Brain microvascular endothelial cell (primary cell): ENCODE measurements at regions not wholly inside any gene's neighbourhood (a gene's known extent, or its start where the extent isn't known, plus 50 kb on each side); places are given as distances from the start of the nearest gene placed in this dataset.
A peak's percentile ranks its signal among the peaks of the same experiment; 100 is the strongest.

Source experiments
- DNase-seq: peaks from one replicate; pipeline ENCODE4 v3.0.0-alpha.2; 2020
- H3K27ac ChIP-seq: fragments of 250-450 bp; sonication (Bioruptor Pico); 2 replicates; pipeline ENCODE4 v1.5.1; 2020; ENCODE audit warnings: mild to moderate bottlenecking, moderate library complexity
- H3K27me3 ChIP-seq: fragments of 250-450 bp; sonication (Bioruptor Pico); replicated peaks from 2 replicates; pipeline ENCODE4 v1.5.1; 2020; ENCODE audit warnings: mild to moderate bottlenecking
- H3K36me3 ChIP-seq: fragments of 250-450 bp; sonication (Bioruptor Pico); replicated peaks from 2 replicates; pipeline ENCODE4 v1.5.1; 2020; ENCODE audit warnings: mild to moderate bottlenecking
- H3K4me3 ChIP-seq: 2 replicates; pipeline ENCODE4 v1.5.1; 2011; ENCODE audit warnings: low read depth, mild to moderate bottlenecking, control low read depth, low read length, moderate library complexity
- in situ Hi-C: cut with HindIII; loops from 2 replicates; pipeline ENCODE4 v1.10.0; 2017; ENCODE audit warnings: low sequenced_read_pairs, low pct_ligation_motif_present
- TF ChIP-seq, protein P1 (sequence below): IDR thresholded peaks from 2 replicates; pipeline ENCODE4 v1.5.1; 2011; ENCODE audit warnings: low read depth, mild to moderate bottlenecking, moderate library complexity, low read length, control low read depth, inconsistent platforms; ENCODE audit errors: missing control alignments

- in situ Hi-C loops, result no loop called here
- DNase-seq, result no peak
- Histone ChIP-seq H3K4me3 (no peak overlapping the region), H3K27ac (no peak overlapping the region), H3K36me3 (no peaks in the 10 kb centered on the region), H3K27me3 (no peaks in the 10 kb centered on the region)
- TF ChIP-seq, protein P1, sequence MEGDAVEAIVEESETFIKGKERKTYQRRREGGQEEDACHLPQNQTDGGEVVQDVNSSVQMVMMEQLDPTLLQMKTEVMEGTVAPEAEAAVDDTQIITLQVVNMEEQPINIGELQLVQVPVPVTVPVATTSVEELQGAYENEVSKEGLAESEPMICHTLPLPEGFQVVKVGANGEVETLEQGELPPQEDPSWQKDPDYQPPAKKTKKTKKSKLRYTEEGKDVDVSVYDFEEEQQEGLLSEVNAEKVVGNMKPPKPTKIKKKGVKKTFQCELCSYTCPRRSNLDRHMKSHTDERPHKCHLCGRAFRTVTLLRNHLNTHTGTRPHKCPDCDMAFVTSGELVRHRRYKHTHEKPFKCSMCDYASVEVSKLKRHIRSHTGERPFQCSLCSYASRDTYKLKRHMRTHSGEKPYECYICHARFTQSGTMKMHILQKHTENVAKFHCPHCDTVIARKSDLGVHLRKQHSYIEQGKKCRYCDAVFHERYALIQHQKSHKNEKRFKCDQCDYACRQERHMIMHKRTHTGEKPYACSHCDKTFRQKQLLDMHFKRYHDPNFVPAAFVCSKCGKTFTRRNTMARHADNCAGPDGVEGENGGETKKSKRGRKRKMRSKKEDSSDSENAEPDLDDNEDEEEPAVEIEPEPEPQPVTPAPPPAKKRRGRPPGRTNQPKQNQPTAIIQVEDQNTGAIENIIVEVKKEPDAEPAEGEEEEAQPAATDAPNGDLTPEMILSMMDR, result no peak
These were observed 166.2 kb upstream of the ADRA1D start for GRCh38 chr20:4415281-4415680.

DNA sequence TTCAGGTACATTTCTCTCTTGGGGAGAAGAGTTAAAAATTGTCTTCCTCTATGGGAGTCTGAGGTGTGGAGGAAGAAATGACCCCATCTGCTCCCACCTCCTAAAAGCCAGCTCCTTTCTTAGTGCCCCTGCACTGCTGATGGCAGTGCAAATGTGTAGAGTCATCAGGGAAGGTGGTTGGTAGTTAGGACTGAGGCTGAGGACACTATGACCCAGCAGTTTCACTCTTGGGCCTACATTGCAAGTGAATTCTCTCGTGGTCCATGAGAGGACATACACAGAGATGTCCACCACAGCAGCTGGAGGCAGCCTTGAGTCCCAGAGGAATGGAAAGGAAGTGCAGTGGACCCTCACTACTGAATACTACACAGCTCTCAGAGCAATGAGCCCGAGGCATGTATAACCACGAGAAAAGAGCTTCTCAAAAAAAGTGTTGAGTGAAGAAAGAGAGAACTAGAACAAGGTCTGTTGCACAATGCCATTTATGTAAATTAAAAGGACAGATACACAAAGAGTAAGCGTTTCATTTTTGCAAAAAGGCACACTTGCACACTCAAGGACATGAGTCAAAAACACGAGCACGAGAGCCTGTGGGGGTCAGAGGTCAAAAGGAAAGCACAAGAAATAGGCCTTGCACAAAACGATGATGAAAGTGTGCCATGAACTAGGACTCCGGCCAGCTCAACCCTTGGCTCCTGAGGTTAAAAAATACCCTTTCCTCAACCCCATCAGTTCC, 164.4 kb upstream of the ADRA1D start:
- no peak overlapping the region for H3K27ac ChIP-seq
- in situ Hi-C loops, result no loop called here

GRCh38 chr20:4412216-4412615, 163.1 kb upstream of the ADRA1D start:
- Histone ChIP-seq H3K27ac (no peak overlapping the region), H3K27me3 (no peaks in the 10 kb centered on the region), H3K36me3 (no peaks in the 10 kb centered on the region), H3K4me3 (no peak overlapping the region)
- TF ChIP-seq, protein P1, result no peak
- DNase-seq, result no peak
- in situ Hi-C loops, result no loop called here

More for the DNA sequence above, 164.4 kb upstream of the ADRA1D start:
- TF ChIP-seq, protein P1, result no peak
- H3K27me3 ChIP-seq, result no peaks in the 10 kb centered on the region
- H3K4me3 ChIP-seq, result no peak overlapping the region
- H3K36me3 ChIP-seq, result no peaks in the 10 kb centered on the region
- DNase-seq, result no peak

GRCh38 chr20:4411744-4412143, 162.7 kb upstream of the ADRA1D start:
- no peak overlapping the region for H3K4me3 ChIP-seq
- H3K27me3 ChIP-seq, result no peaks in the 10 kb centered on the region
- TF ChIP-seq, protein P1, result no peak
- H3K36me3 ChIP-seq, result no peaks in the 10 kb centered on the region
- H3K27ac ChIP-seq, result no peak overlapping the region
- DNase-seq, result no peak
- in situ Hi-C loops, result no loop called here

DNA sequence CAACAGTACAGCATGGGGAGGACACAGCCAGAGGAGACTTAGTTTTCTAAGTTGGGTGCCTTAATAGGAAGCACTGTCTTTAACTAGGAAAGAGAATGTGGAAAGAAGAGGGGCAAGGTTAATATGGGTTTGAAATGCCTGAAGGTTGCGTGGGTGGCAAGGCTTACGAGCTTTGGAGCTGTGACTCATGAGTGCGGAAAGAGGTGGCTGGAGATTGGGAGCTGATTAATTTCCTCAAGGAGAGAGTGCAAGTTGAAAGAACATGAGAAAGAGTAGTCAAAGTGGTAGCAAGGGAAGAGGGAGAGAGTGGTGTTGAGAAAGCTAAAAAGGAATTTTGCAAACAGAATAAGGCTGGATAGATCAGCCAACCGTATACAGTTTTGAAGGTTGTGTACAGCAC, 157.5 kb upstream of the ADRA1D start:
- H3K4me3 ChIP-seq, result no peak overlapping the region
- DNase-seq, result peak; percentile 71
- no peak overlapping the region for H3K27ac ChIP-seq
- in situ Hi-C loops, result no loop called here
- TF ChIP-seq, protein P1, result no peak
- H3K27me3 ChIP-seq, result no peaks in the 10 kb centered on the region
- H3K36me3 ChIP-seq, result no peaks in the 10 kb centered on the region

DNA sequence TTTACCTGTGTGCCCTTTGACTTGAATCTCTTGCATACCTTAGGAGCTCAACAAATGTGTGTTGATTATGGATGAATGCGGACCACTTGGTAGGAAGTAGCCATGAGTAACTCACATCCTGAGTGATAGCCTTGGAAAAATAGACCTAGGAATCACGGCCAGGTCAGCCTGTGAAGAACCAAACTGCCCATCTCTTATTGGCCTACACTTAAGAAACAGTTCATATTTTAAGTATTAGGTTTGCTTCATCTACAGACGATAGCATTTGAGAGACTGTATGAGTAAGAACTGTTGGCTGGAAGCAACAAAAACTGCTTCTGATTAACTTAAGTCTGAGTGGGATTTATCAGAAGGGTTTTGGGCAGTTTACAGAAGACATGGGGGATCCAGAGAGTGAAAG, 152.5 kb upstream of the ADRA1D start:
- peak; percentile 1 for DNase-seq

More for the DNA sequence above, 152.5 kb upstream of the ADRA1D start:
- Histone ChIP-seq H3K27me3 (no peaks in the 10 kb centered on the region), H3K36me3 (no peaks in the 10 kb centered on the region), H3K27ac (no peak overlapping the region), H3K4me3 (no peak overlapping the region)
- in situ Hi-C loops, result no loop called here
- TF ChIP-seq, protein P1, result no peak
